PFSK-1 (cell line): ENCODE measurements at regions not wholly inside any gene's neighbourhood (a gene's known extent, or its start where the extent isn't known, plus 50 kb on each side); places are given as distances from the start of the nearest gene placed in this dataset.

Experiments
- POLR2AphosphoS5 ChIP-seq: IDR thresholded peaks from 2 replicates; pipeline ENCODE4 v1.6.1; 2012; ENCODE audit warnings: low read depth, mild to moderate bottlenecking, control low read depth, low read length, moderate library complexity
- TAF1 ChIP-seq: IDR thresholded peaks from 2 replicates; pipeline ENCODE4 v1.6.1; 2012; ENCODE audit warnings: low read length, control low read depth, borderline replicate concordance; ENCODE audit not compliant: insufficient read depth

- TF ChIP-seq POLR2AphosphoS5, result no peak
- no peak for TF ChIP-seq TAF1
These were observed 121.7 kb upstream of the NAP1L1 start for GRCh38 chr12:76206039-76206676.
